ENCODE measurements at regions not wholly inside any gene's neighbourhood (a gene's known extent, or its start where the extent isn't known, plus 50 kb on each side); places are given as distances from the start of the nearest gene placed in this dataset.

- no peak for TF ChIP-seq POLR2AphosphoS5 (IDR thresholded peaks at IDR 0.05; ENCODE audit: low read depth, low read length)
- no peak for TF ChIP-seq FOXP2 (optimal IDR thresholded peaks at IDR 0.05; ENCODE audit: borderline replicate concordance, extremely low read depth, extremely low read length, insufficient read depth)
- TF ChIP-seq SIN3A (IDR thresholded peaks at IDR 0.05; ENCODE audit: borderline replicate concordance, insufficient read depth, low read length) = no peak
- TF ChIP-seq REST (IDR thresholded peaks at IDR 0.05; ENCODE audit: insufficient read depth in 1 of 2, low read depth in 2 of 2, low read length in 2 of 2) = no peak
- no peak for TF ChIP-seq TAF1 (IDR thresholded peaks at IDR 0.05; ENCODE audit: borderline replicate concordance, insufficient read depth, low read length)
Observed at GRCh38 chr16:85426806-85427205, 186.3 kb upstream of the GSE1 start.

GRCh38 chr16:85428168-85428898, 184.8 kb upstream of the GSE1 start:
- TF ChIP-seq TAF1 (IDR thresholded peaks at IDR 0.05; ENCODE audit: borderline replicate concordance, insufficient read depth, low read length) (no peak), SIN3A (IDR thresholded peaks at IDR 0.05; ENCODE audit: borderline replicate concordance, insufficient read depth, low read length) (no peak), FOXP2 (optimal IDR thresholded peaks at IDR 0.05; ENCODE audit: borderline replicate concordance, extremely low read depth, extremely low read length, insufficient read depth) (no peak), POLR2AphosphoS5 (IDR thresholded peaks at IDR 0.05; ENCODE audit: low read depth, low read length) (no peak), REST (IDR thresholded peaks at IDR 0.05; ENCODE audit: insufficient read depth in 1 of 2, low read depth in 2 of 2, low read length in 2 of 2) (no peak)

GRCh38 chr16:85428899-85429775, 184.0 kb upstream of the GSE1 start:
- TF ChIP-seq TAF1 (IDR thresholded peaks at IDR 0.05; ENCODE audit: borderline replicate concordance, insufficient read depth, low read length) = no peak

GRCh38 chr16:85429776-85430522, 183.2 kb upstream of the GSE1 start:
- TF ChIP-seq POLR2AphosphoS5 (IDR thresholded peaks at IDR 0.05; ENCODE audit: low read depth, low read length) (no peak), SIN3A (IDR thresholded peaks at IDR 0.05; ENCODE audit: borderline replicate concordance, insufficient read depth, low read length) (no peak), TAF1 (IDR thresholded peaks at IDR 0.05; ENCODE audit: borderline replicate concordance, insufficient read depth, low read length) (no peak), REST (IDR thresholded peaks at IDR 0.05; ENCODE audit: insufficient read depth in 1 of 2, low read depth in 2 of 2, low read length in 2 of 2) (no peak), FOXP2 (optimal IDR thresholded peaks at IDR 0.05; ENCODE audit: borderline replicate concordance, extremely low read depth, extremely low read length, insufficient read depth) (no peak)
